ENCODE measurements at regions not wholly inside any gene's neighbourhood (a gene's known extent, or its start where the extent isn't known, plus 50 kb on each side); places are given as distances from the start of the nearest gene placed in this dataset.

DNA sequence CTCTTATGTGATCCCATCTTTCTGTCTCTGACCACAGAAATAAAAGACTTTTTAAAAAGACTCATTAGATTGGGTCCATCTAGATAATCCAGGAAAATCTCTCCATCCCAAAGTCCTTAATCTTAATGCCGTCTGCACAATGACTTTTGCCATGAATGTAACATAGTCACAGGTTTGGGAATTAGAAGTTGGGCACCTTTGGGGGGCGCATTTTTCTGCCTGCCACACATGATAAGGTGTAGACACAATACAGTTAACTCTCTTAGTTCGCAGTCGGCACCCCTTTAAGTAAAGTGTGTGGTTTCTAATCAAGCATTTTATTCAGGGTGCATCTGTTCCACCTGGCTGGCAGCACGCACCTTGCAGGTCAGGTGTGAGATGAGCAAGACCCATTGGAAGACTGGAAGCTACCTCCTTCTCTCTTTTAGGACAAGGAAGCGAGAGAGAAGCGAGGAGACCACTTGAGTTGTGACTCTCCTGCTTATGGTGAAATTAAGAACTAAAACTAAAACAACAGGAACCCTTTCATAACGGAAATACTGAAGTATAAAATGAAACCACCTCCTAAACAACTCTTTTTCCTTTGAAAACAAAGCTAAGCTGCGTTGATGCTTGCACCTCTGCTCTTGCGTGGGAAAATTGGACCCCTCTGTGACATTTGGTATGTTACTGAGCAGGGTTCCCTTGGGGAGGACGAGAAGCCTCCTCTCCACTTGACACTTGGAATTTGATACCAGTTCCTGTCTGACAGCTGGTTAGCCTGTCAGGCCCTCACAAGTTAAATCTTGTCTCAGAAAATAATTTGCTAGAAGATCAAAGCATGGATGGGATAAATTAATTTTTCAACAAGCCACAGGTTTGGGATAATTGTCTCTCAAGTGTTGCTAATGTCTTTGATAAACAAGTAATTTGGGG, 304.6 kb upstream of the DMRT1 start:
- Histone ChIP-seq H3K4me2 (ENCODE audit: extremely low read depth, insufficient read depth, low read length) (no peak overlapping the region), H3K36me3 (ENCODE audit: control insufficient read depth, insufficient read depth, low read length) (no peaks in the 10 kb centered on the region), H3K27me3 (ENCODE audit: control insufficient read depth, insufficient read depth, low read length) (no peaks in the 10 kb centered on the region), H3K9me3 (ENCODE audit: control insufficient read depth, insufficient read depth, low read depth, low read length) (no peaks in the 10 kb centered on the region), H4K20me1 (ENCODE audit: control insufficient read depth, extremely low read depth, insufficient read depth, low read length) (no peaks in the 10 kb centered on the region), H3K9ac (ENCODE audit: insufficient read depth, low read length) (no peak overlapping the region), H3K4me3 (replicated peaks in 1 of 4; ENCODE audit: control extremely low read depth in 1 of 4, insufficient read depth in 1 of 4, low read depth in 3 of 4, low read length in 4 of 4) (no peak overlapping the region), H2AFZ (ENCODE audit: low read length) (no peak overlapping the region), H3K4me1 (ENCODE audit: control insufficient read depth, extremely low read depth, insufficient read depth, low read length) (no peaks in the 10 kb centered on the region), H3K79me2 (ENCODE audit: control insufficient read depth, insufficient read depth, low read length) (no peaks in the 10 kb centered on the region), H3K27ac (ENCODE audit: insufficient read depth, low read length) (no peak overlapping the region)
- TF ChIP-seq EZH2 (IDR thresholded peaks at IDR 0.05; ENCODE audit: low read length, missing control alignments) = no peak
- TF ChIP-seq, protein P1, sequence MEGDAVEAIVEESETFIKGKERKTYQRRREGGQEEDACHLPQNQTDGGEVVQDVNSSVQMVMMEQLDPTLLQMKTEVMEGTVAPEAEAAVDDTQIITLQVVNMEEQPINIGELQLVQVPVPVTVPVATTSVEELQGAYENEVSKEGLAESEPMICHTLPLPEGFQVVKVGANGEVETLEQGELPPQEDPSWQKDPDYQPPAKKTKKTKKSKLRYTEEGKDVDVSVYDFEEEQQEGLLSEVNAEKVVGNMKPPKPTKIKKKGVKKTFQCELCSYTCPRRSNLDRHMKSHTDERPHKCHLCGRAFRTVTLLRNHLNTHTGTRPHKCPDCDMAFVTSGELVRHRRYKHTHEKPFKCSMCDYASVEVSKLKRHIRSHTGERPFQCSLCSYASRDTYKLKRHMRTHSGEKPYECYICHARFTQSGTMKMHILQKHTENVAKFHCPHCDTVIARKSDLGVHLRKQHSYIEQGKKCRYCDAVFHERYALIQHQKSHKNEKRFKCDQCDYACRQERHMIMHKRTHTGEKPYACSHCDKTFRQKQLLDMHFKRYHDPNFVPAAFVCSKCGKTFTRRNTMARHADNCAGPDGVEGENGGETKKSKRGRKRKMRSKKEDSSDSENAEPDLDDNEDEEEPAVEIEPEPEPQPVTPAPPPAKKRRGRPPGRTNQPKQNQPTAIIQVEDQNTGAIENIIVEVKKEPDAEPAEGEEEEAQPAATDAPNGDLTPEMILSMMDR (conservative IDR thresholded peaks at IDR 0.05 in 1 of 2, IDR thresholded peaks at IDR 0.05 in 1 of 2; ENCODE audit: low read depth in 1 of 2, low read length in 2 of 2) = no peak
- no peak for DNase-seq (ENCODE audit: low read depth in 2 of 2)

GRCh38 chr9:543478-543877, 298.0 kb upstream of the DMRT1 start:
- Histone ChIP-seq H4K20me1 (ENCODE audit: control insufficient read depth, extremely low read depth, insufficient read depth, low read length) (no peaks in the 10 kb centered on the region), H3K4me2 (ENCODE audit: extremely low read depth, insufficient read depth, low read length) (no peak overlapping the region), H3K4me3 (replicated peaks in 1 of 4; ENCODE audit: control extremely low read depth in 1 of 4, insufficient read depth in 1 of 4, low read depth in 3 of 4, low read length in 4 of 4) (no peak overlapping the region), H3K4me1 (ENCODE audit: control insufficient read depth, extremely low read depth, insufficient read depth, low read length) (no peaks in the 10 kb centered on the region), H3K36me3 (ENCODE audit: control insufficient read depth, insufficient read depth, low read length) (no peaks in the 10 kb centered on the region), H3K27ac (ENCODE audit: insufficient read depth, low read length) (no peak overlapping the region), H2AFZ (ENCODE audit: low read length) (no peak overlapping the region), H3K9me3 (ENCODE audit: control insufficient read depth, insufficient read depth, low read depth, low read length) (no peaks in the 10 kb centered on the region), H3K27me3 (ENCODE audit: control insufficient read depth, insufficient read depth, low read length) (no peaks in the 10 kb centered on the region), H3K79me2 (ENCODE audit: control insufficient read depth, insufficient read depth, low read length) (no peaks in the 10 kb centered on the region), H3K9ac (ENCODE audit: insufficient read depth, low read length) (no peak overlapping the region)
- DNase-seq (ENCODE audit: low read depth in 2 of 2) = no peak
- no peak for TF ChIP-seq EZH2 (IDR thresholded peaks at IDR 0.05; ENCODE audit: low read length, missing control alignments)
- TF ChIP-seq, protein P1 (conservative IDR thresholded peaks at IDR 0.05 in 1 of 2, IDR thresholded peaks at IDR 0.05 in 1 of 2; ENCODE audit: low read depth in 1 of 2, low read length in 2 of 2) = no peak

GRCh38 chr9:545480-545879, 296.0 kb upstream of the DMRT1 start:
- Histone ChIP-seq H3K36me3 (ENCODE audit: control insufficient read depth, insufficient read depth, low read length) (no peaks in the 10 kb centered on the region), H2AFZ (ENCODE audit: low read length) (no peak overlapping the region), H3K4me1 (ENCODE audit: control insufficient read depth, extremely low read depth, insufficient read depth, low read length) (no peaks in the 10 kb centered on the region), H3K4me2 (ENCODE audit: extremely low read depth, insufficient read depth, low read length) (no peak overlapping the region), H3K9ac (ENCODE audit: insufficient read depth, low read length) (no peak overlapping the region), H3K79me2 (ENCODE audit: control insufficient read depth, insufficient read depth, low read length) (no peaks in the 10 kb centered on the region), H3K4me3 (replicated peaks in 1 of 4; ENCODE audit: control extremely low read depth in 1 of 4, insufficient read depth in 1 of 4, low read depth in 3 of 4, low read length in 4 of 4) (no peak overlapping the region), H3K27me3 (ENCODE audit: control insufficient read depth, insufficient read depth, low read length) (no peaks in the 10 kb centered on the region), H4K20me1 (ENCODE audit: control insufficient read depth, extremely low read depth, insufficient read depth, low read length) (no peaks in the 10 kb centered on the region), H3K9me3 (ENCODE audit: control insufficient read depth, insufficient read depth, low read depth, low read length) (no peaks in the 10 kb centered on the region), H3K27ac (ENCODE audit: insufficient read depth, low read length) (no peak overlapping the region)
- peak in 1 of 2 donors; percentile 53 for DNase-seq (ENCODE audit: low read depth in 2 of 2)
- TF ChIP-seq EZH2 (IDR thresholded peaks at IDR 0.05; ENCODE audit: low read length, missing control alignments) = no peak
- TF ChIP-seq, protein P1 (conservative IDR thresholded peaks at IDR 0.05 in 1 of 2, IDR thresholded peaks at IDR 0.05 in 1 of 2; ENCODE audit: low read depth in 1 of 2, low read length in 2 of 2) = no peak

Measured in fibroblast of lung (primary cell).